Transverse colon (tissue), 4 donors: ENCODE measurements at regions not wholly inside any gene's neighbourhood (a gene's known extent, or its start where the extent isn't known, plus 50 kb on each side); places are given as distances from the start of the nearest gene placed in this dataset.

Experiments used
- EP300 ChIP-seq: sonication (generic); formaldehyde crosslinking; IDR thresholded peaks from one replicate; pipeline ENCODE4 v1.6.1; 2017; ENCODE audit warnings: antibody characterized with exemption, low read depth
- POLR2A ChIP-seq: fragments of 450-650 bp; IDR thresholded peaks from one replicate; pipeline ENCODE4 v1.6.1; 2016; ENCODE audit warnings: antibody characterized with exemption, mild to moderate bottlenecking, moderate library complexity
- POLR2AphosphoS5 ChIP-seq, 3 donors: sonication (generic); formaldehyde crosslinking; IDR thresholded peaks; one replicate each; pipeline ENCODE4 v1.6.1; 2016; ENCODE audit warnings: antibody characterized with exemption in 3 of 3
- TF ChIP-seq, protein P1 (sequence below), 5 experiments: fragments of 200-600 bp in 3 of 5; fragments of 450-650 bp in 2 of 5; sonication (generic) in 3 of 5; IDR thresholded peaks; 1 replicate in 2 of 5; 2 replicates in 3 of 5; pipeline ENCODE4 v1.5.1; 2016 to 2017; ENCODE audit warnings: antibody characterized with exemption in 5 of 5, inconsistent platforms in 3 of 5, mild to moderate bottlenecking in 2 of 5, moderate library complexity in 1 of 5

DNA sequence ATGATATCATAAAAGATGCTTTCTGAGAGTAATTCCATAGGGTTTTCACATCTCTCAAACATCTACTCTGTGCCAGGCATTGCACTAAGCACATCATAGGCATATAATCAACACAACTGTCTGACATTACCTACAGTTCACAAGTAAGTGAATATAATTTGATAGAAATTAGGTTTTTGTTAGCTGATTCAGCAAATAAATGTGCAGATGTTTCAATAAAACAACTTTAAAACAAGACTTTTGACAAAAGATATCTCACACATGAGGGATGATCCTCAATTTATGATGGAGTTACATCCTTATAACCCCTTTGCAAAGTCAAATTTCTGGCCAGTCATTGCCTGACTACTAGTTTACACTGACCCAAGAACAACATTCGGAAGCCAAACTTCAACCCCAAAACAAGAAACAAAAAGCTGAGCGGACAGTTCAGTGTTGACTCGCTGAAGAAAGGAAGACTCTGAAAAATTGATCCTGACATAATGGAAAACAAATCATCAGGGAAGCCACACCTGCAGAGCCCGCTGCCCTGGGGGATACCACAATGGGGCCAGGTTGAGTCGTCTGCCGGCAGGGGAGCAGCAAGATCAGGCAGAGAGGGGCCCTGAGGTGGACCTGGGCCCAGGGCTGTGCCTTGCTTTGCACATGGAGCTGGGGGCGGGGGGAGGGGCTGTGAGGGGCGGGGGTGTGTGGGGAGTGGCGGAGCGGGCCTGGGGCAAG, 739.2 kb upstream of the GJE1 start:
- TF ChIP-seq POLR2A = no peak
- TF ChIP-seq, protein P1, sequence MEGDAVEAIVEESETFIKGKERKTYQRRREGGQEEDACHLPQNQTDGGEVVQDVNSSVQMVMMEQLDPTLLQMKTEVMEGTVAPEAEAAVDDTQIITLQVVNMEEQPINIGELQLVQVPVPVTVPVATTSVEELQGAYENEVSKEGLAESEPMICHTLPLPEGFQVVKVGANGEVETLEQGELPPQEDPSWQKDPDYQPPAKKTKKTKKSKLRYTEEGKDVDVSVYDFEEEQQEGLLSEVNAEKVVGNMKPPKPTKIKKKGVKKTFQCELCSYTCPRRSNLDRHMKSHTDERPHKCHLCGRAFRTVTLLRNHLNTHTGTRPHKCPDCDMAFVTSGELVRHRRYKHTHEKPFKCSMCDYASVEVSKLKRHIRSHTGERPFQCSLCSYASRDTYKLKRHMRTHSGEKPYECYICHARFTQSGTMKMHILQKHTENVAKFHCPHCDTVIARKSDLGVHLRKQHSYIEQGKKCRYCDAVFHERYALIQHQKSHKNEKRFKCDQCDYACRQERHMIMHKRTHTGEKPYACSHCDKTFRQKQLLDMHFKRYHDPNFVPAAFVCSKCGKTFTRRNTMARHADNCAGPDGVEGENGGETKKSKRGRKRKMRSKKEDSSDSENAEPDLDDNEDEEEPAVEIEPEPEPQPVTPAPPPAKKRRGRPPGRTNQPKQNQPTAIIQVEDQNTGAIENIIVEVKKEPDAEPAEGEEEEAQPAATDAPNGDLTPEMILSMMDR (IDR thresholded peaks at IDR 0.05) = no peak
- no peak for TF ChIP-seq POLR2AphosphoS5 (IDR thresholded peaks at IDR 0.05)
- TF ChIP-seq EP300 = no peak
